Kidney (tissue), 13 donors: ENCODE measurements at regions not wholly inside any gene's neighbourhood (a gene's known extent, or its start where the extent isn't known, plus 50 kb on each side); places are given as distances from the start of the nearest gene placed in this dataset.

Experiments
- DNase-seq, 5 donors: peaks; one replicate each; pipeline ENCODE4 v3.0.0-alpha.2; 2013 to 2020
- FAIRE-seq: peaks from 2 replicates; lab custom pipeline; 2012; peaks lifted over from hg19 to GRCh38; lab: Jason Lieb, UNC
- H3K27ac ChIP-seq, 2 donors: one replicate each; pipeline ENCODE4 v1.7.0; 2013; ENCODE audit warnings: low read depth in 2 of 2, low read length in 2 of 2, inconsistent platforms in 1 of 2
- H3K27me3 ChIP-seq: one replicate; pipeline ENCODE4 v1.7.1; 2013; ENCODE audit warnings: low read length, inconsistent platforms; ENCODE audit not compliant: control insufficient read depth, insufficient read depth
- H3K36me3 ChIP-seq, 3 donors: one replicate each; pipeline versions ENCODE4 v1.7.0 to v1.7.1; 2013; ENCODE audit warnings: low read length in 3 of 3, control low read depth in 1 of 3, inconsistent platforms in 1 of 3; ENCODE audit not compliant: insufficient read depth in 3 of 3, control insufficient read depth in 2 of 3
- H3K4me1 ChIP-seq, 3 donors: one replicate each; pipeline versions ENCODE4 v1.7.0 to v1.7.1; 2013; ENCODE audit warnings: low read length in 3 of 3, inconsistent platforms in 1 of 3, low read depth in 1 of 3; ENCODE audit not compliant: control insufficient read depth in 2 of 3, insufficient read depth in 2 of 3
- H3K4me3 ChIP-seq, 3 donors: one replicate each; pipeline versions ENCODE4 v1.7.0 to v1.8.1; 2013; ENCODE audit warnings: low read length in 3 of 3, control low read depth in 1 of 3, inconsistent platforms in 1 of 3
- H3K9ac ChIP-seq, 3 donors: one replicate each; pipeline versions ENCODE4 v1.7.0 to v1.7.1; 2013; ENCODE audit warnings: low read length in 3 of 3, control low read depth in 1 of 3, inconsistent platforms in 1 of 3
- H3K9me3 ChIP-seq, 3 donors: one replicate each; pipeline versions ENCODE4 v1.7.0 to v1.7.1; 2013; ENCODE audit warnings: low read length in 3 of 3, control low read depth in 1 of 3, inconsistent platforms in 1 of 3; ENCODE audit not compliant: control insufficient read depth in 2 of 3, insufficient read depth in 1 of 3
- CTCF ChIP-seq: IDR thresholded peaks from 3 replicates; pipeline ENCODE4 v1.5.1; 2012; ENCODE audit warnings: mild to moderate bottlenecking, moderate library complexity, borderline replicate concordance; ENCODE audit not compliant: insufficient read depth; ENCODE audit errors: extremely low read depth
- intact Hi-C: fragments of 100-400 bp; cut with DNase I; formaldehyde crosslinking; loops from one replicate; pipeline ENCODE4 v1.11.1; 2022
- donor health status: control.
- donor health status: control.
- donor health status: control.
- donor health status: control.
- donor health status: control.
- donor health status: DM: yes; HTN: yes; CAD: no.
- donor health status: Normal renal cell carcinoma (clear cell type).

GRCh38 chr7:17247357-17247756, 51.1 kb upstream of the AHR start:
- Histone ChIP-seq H3K27me3 (no peaks in the 10 kb centered on the region), H3K4me3 (no peak overlapping the region), H3K9me3 (no peaks in the 10 kb centered on the region), H3K36me3 (no peaks in the 10 kb centered on the region), H3K4me1 (no peaks in the 10 kb centered on the region), H3K27ac (no peak overlapping the region), H3K9ac (no peak overlapping the region)
- no peak for TF ChIP-seq CTCF
- DNase-seq: no peak
- FAIRE-seq: no peak
- intact Hi-C loops: no loop called here

GRCh38 chr7:17248527-17248926, 49.9 kb upstream of the AHR start:
- TF ChIP-seq CTCF: no peak
- H3K4me3 ChIP-seq: no peak overlapping the region
- no peaks in the 10 kb centered on the region for H3K4me1 ChIP-seq
- FAIRE-seq (no peak), DNase-seq (no peak)
- H3K27me3 ChIP-seq: no peaks in the 10 kb centered on the region
- H3K36me3 ChIP-seq: no peaks in the 10 kb centered on the region
- H3K9me3 ChIP-seq: no peaks in the 10 kb centered on the region
- H3K9ac ChIP-seq: no peak overlapping the region
- intact Hi-C loops: no loop called here
- no peak overlapping the region for H3K27ac ChIP-seq
